ENCODE measurements at regions not wholly inside any gene's neighbourhood (a gene's known extent, or its start where the extent isn't known, plus 50 kb on each side); places are given as distances from the start of the nearest gene placed in this dataset.
"Not testable (repeated sequence)": the region's sequence is repeated elsewhere in the genome, so short reads cannot be mapped to it uniquely, and the experiment has no call there.

DNA sequence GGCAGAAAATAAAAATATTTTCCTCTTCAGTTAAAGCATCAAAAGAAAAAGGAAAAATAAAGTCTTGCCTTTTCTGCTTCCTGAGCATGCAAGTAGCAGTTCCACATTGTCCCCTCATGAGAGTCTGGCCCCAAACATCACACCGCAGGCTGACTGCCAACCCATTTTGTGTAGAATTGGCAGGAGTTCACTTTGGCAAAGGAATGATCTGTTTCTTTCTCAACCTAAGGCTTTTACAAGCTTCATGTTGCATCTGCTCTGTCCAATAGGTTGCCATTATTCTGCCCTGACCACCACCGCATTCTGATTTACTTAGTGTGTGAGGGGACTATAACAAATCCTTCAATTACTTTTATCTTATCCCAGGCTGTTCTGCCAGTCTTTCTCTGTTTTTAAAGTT is 249.5 kb downstream of the ISL1 start:
- Histone ChIP-seq H3K27ac (ENCODE audit: low read depth, low read length) (no peak overlapping the region), H3F3A (ENCODE audit: insufficient read depth) (no peaks in the 10 kb centered on the region), H2AFZ (ENCODE audit: low read depth, low read length, severe bottlenecking) (no peak overlapping the region), H3K36me3 (ENCODE audit: low read length) (no peaks in the 10 kb centered on the region), H3K9me3 (ENCODE audit: insufficient read depth, low read length) (no peaks in the 10 kb centered on the region), H3K9ac (ENCODE audit: low read length) (no peak overlapping the region), H3K4me2 (ENCODE audit: low read depth, low read length, poor library complexity, severe bottlenecking) (no peak overlapping the region), H3K79me2 (ENCODE audit: insufficient read depth, low read length) (no peaks in the 10 kb centered on the region), H3K27me3 (ENCODE audit: low read length) (no peaks in the 10 kb centered on the region), H4K20me1 (ENCODE audit: low read depth, low read length) (no peaks in the 10 kb centered on the region), H3K4me3 (ENCODE audit: insufficient read depth, low read length, poor library complexity, severe bottlenecking) (no peak overlapping the region), H3K9me2 (replicated peaks; ENCODE audit: insufficient read depth, low read length) (no peaks in the 10 kb centered on the region)
- TF ChIP-seq, protein P1, sequence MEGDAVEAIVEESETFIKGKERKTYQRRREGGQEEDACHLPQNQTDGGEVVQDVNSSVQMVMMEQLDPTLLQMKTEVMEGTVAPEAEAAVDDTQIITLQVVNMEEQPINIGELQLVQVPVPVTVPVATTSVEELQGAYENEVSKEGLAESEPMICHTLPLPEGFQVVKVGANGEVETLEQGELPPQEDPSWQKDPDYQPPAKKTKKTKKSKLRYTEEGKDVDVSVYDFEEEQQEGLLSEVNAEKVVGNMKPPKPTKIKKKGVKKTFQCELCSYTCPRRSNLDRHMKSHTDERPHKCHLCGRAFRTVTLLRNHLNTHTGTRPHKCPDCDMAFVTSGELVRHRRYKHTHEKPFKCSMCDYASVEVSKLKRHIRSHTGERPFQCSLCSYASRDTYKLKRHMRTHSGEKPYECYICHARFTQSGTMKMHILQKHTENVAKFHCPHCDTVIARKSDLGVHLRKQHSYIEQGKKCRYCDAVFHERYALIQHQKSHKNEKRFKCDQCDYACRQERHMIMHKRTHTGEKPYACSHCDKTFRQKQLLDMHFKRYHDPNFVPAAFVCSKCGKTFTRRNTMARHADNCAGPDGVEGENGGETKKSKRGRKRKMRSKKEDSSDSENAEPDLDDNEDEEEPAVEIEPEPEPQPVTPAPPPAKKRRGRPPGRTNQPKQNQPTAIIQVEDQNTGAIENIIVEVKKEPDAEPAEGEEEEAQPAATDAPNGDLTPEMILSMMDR (IDR thresholded peaks at IDR 0.05; ENCODE audit: insufficient read depth, low read length, poor library complexity, severe bottlenecking), result no peak
- TF ChIP-seq EZH2phosphoT487 (conservative IDR thresholded peaks at IDR 0.05; ENCODE audit: low read length), result no peak

DNA sequence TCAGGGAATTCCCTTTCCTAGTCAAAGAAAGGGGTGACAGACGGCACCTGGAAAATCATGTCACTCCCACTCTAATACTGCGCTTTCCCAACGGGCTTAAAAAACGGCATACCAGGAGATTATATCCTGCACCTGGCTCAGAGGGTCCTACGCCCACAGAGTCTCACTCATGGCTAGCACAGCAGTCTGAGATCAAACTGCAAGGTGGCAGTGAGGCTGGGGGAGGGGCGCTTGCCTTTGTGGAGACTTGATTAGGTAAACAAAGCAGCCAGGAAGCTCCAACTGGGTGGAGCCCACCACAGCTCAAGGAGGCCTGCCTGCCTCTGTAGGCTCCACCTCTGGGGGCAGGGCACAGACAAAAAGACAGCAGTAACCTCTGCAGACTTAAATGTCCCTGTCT is 253.7 kb downstream of the ISL1 start:
- H3K9ac ChIP-seq (ENCODE audit: low read length); H4K20me1 ChIP-seq (ENCODE audit: low read depth, low read length); H3K4me2 ChIP-seq (ENCODE audit: low read depth, low read length, poor library complexity, severe bottlenecking); H2AFZ ChIP-seq (ENCODE audit: low read depth, low read length, severe bottlenecking); H3K27me3 ChIP-seq (ENCODE audit: low read length); H3K79me2 ChIP-seq (ENCODE audit: insufficient read depth, low read length); H3F3A ChIP-seq (ENCODE audit: insufficient read depth); H3K27ac ChIP-seq (ENCODE audit: low read depth, low read length); H3K4me3 ChIP-seq (ENCODE audit: insufficient read depth, low read length, poor library complexity, severe bottlenecking); H3K36me3 ChIP-seq (ENCODE audit: low read length); H3K9me3 ChIP-seq (ENCODE audit: insufficient read depth, low read length); H3K9me2 ChIP-seq (replicated peaks; ENCODE audit: insufficient read depth, low read length): not testable (repeated sequence)

DNA sequence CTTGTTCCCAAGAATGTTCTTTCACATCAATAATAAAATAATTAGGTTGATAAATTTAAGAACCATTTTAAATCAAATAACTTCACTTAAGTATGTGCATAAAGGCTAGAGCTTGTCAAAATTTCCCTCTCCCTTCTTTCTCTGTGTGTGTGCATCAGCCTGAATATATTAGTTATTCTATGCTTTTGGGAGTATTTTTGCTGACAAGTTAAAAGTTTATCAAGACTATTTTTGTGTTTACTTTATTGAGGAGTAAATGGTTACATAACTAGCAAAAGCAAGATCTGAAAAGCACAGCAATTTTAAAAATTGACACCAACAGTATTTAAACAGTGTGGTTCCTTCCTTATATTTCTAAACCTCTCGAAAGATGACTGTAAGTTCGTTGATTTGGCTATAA is 261.7 kb downstream of the ISL1 start:
- Histone ChIP-seq H3K9me3 (ENCODE audit: insufficient read depth, low read length) (no peaks in the 10 kb centered on the region), H3K36me3 (ENCODE audit: low read length) (no peaks in the 10 kb centered on the region), H3K9me2 (replicated peaks; ENCODE audit: insufficient read depth, low read length) (no peaks in the 10 kb centered on the region), H3K9ac (ENCODE audit: low read length) (no peak overlapping the region), H3K27me3 (ENCODE audit: low read length) (no peaks in the 10 kb centered on the region), H4K20me1 (ENCODE audit: low read depth, low read length) (no peaks in the 10 kb centered on the region), H3K79me2 (ENCODE audit: insufficient read depth, low read length) (no peaks in the 10 kb centered on the region), H3F3A (ENCODE audit: insufficient read depth) (no peaks in the 10 kb centered on the region), H3K4me3 (ENCODE audit: insufficient read depth, low read length, poor library complexity, severe bottlenecking) (no peak overlapping the region), H2AFZ (ENCODE audit: low read depth, low read length, severe bottlenecking) (no peak overlapping the region), H3K4me2 (ENCODE audit: low read depth, low read length, poor library complexity, severe bottlenecking) (no peak overlapping the region), H3K27ac (ENCODE audit: low read depth, low read length) (no peak overlapping the region)
- TF ChIP-seq EZH2phosphoT487 (conservative IDR thresholded peaks at IDR 0.05; ENCODE audit: low read length), result no peak
- TF ChIP-seq, protein P1 (IDR thresholded peaks at IDR 0.05; ENCODE audit: insufficient read depth, low read length, poor library complexity, severe bottlenecking), result no peak

DNA sequence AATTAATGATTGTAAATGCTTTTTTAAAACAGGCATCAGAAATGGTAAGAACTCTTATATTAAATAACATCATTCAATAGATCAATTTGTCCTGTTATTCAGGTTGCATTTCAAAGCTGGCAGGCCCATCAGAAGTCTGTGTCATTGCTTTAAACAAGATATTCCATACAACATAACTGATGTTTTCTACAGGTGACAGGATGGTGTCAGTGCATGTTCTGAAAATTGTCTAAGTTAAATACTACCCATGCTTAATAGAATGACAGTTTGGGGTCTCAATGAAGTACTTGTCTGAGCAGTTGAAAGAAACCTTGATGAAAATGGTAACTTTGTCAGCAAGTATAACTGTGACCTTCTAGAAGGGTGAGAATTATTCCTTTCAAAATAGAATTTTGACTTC is 263.2 kb downstream of the ISL1 start:
- Histone ChIP-seq H3K27ac (ENCODE audit: low read depth, low read length) (no peak overlapping the region), H3K9me2 (replicated peaks; ENCODE audit: insufficient read depth, low read length) (no peaks in the 10 kb centered on the region), H3K79me2 (ENCODE audit: insufficient read depth, low read length) (no peaks in the 10 kb centered on the region), H3K36me3 (ENCODE audit: low read length) (no peaks in the 10 kb centered on the region), H3K9me3 (ENCODE audit: insufficient read depth, low read length) (no peaks in the 10 kb centered on the region), H3F3A (ENCODE audit: insufficient read depth) (no peaks in the 10 kb centered on the region), H3K9ac (ENCODE audit: low read length) (no peak overlapping the region), H3K4me2 (ENCODE audit: low read depth, low read length, poor library complexity, severe bottlenecking) (no peak overlapping the region), H2AFZ (ENCODE audit: low read depth, low read length, severe bottlenecking) (no peak overlapping the region), H4K20me1 (ENCODE audit: low read depth, low read length) (no peaks in the 10 kb centered on the region), H3K4me3 (ENCODE audit: insufficient read depth, low read length, poor library complexity, severe bottlenecking) (no peak overlapping the region), H3K27me3 (ENCODE audit: low read length) (no peaks in the 10 kb centered on the region)
- TF ChIP-seq, protein P1 (IDR thresholded peaks at IDR 0.05; ENCODE audit: insufficient read depth, low read length, poor library complexity, severe bottlenecking), result no peak
- TF ChIP-seq EZH2phosphoT487 (conservative IDR thresholded peaks at IDR 0.05; ENCODE audit: low read length), result no peak

Measured in SU-DHL-6 (cell line).